HepG2 (cell line): ENCODE measurements at regions not wholly inside any gene's neighbourhood (a gene's known extent, or its start where the extent isn't known, plus 50 kb on each side); places are given as distances from the start of the nearest gene placed in this dataset.
A peak's percentile ranks its signal among the peaks of the same experiment; 100 is the strongest.

ENCODE experiments used
- ATAC-seq: fragments of 200-7000 bp; cut with Tn5 transposase; 3 replicates; pipeline ENCODE4 v1.9.1; 2020; ENCODE audit warnings: mild to moderate bottlenecking, moderate library complexity
- BruUV-seq: library from RNA; stranded (reverse); fragments of 400-500 nt; replicated peaks from 2 replicates; lab custom pipeline; 2021; lab: Mats Ljungman, UMichigan
- CTCF ChIA-PET: fragments of 300-600 bp; formaldehyde crosslinking; extraction: SDS; loops from one replicate; lab custom pipeline; 2021; ENCODE audit warnings: low total read pairs, inconsistent platforms, low intra/inter-chr PET ratio; lab: Yijun Ruan, JAX
- POLR2A ChIA-PET: fragments of 350-600 bp; sonication (Branson Sonifier 250); formaldehyde crosslinking; loops from one replicate; lab custom pipeline; 2020; ENCODE audit warnings: antibody characterized with exemption, inconsistent platforms; lab: Yijun Ruan, JAX
- DNase-seq: peaks from one replicate; pipeline ENCODE4 v3.0.0-alpha.2; 2015; ENCODE audit warnings: low spot score
- FAIRE-seq: peaks from 3 replicates; lab custom pipeline; 2011; peaks lifted over from hg19 to GRCh38; lab: Jason Lieb, UNC
- H2AFZ ChIP-seq: one replicate; pipeline ENCODE4 v1.6.1; 2011; ENCODE audit warnings: low read length, inconsistent platforms
- H3K27ac ChIP-seq: fragments of 300-600 bp; 3 replicates; pipeline ENCODE4 v1.8.0; 2011; ENCODE audit warnings: mixed run types, mild to moderate bottlenecking, mixed read lengths, low read length, inconsistent platforms; ENCODE audit not compliant: insufficient read depth; ENCODE audit errors: extremely low read length
- H3K27me3 ChIP-seq, 2 experiments: fragments of 200-600 bp in 1 of 2; 2 replicates in 1 of 2; 3 replicates in 1 of 2; pipeline versions ENCODE4 v1.6.0 to v1.8.0; 2011; ENCODE audit warnings: low read length in 2 of 2, mild to moderate bottlenecking in 2 of 2, moderate library complexity in 2 of 2, inconsistent platforms in 1 of 2; ENCODE audit not compliant: insufficient read depth in 2 of 2, control insufficient read depth in 1 of 2
- H3K36me3 ChIP-seq, 2 experiments: fragments of 200-600 bp in 1 of 2; replicated peaks in 1 of 2; 2 replicates in 1 of 2; 3 replicates in 1 of 2; pipeline versions ENCODE4 v1.5.1 to v1.8.0; 2011; ENCODE audit warnings: low read length in 2 of 2, inconsistent platforms in 1 of 2; ENCODE audit not compliant: insufficient read depth in 2 of 2, control insufficient read depth in 1 of 2
- H3K4me1 ChIP-seq: 2 replicates; pipeline ENCODE4 v1.5.1; 2012; ENCODE audit warnings: low read length, inconsistent platforms; ENCODE audit not compliant: insufficient read depth
- H3K4me2 ChIP-seq: 2 replicates; pipeline ENCODE4 v1.6.0; 2011; ENCODE audit warnings: low read depth, low read length, inconsistent platforms
- H3K4me3 ChIP-seq, 3 experiments: fragments of 200-600 bp in 1 of 3; sonication (generic), shearing (Covaris generic) in 1 of 3; replicated peaks in 1 of 3; 2 replicates each; pipeline ENCODE4 v1.5.1; 2011 to 2016; ENCODE audit warnings: low read length in 3 of 3, inconsistent platforms in 2 of 3, low read depth in 2 of 3, mild to moderate bottlenecking in 2 of 3, control low read depth in 1 of 3, mixed read lengths in 1 of 3; ENCODE audit not compliant: insufficient read depth in 1 of 3
- H3K79me2 ChIP-seq: one replicate; pipeline ENCODE4 v1.6.1; 2011; ENCODE audit warnings: low read length, inconsistent platforms; ENCODE audit not compliant: insufficient read depth
- H3K9ac ChIP-seq: 2 replicates; pipeline ENCODE4 v1.6.0; 2011; ENCODE audit warnings: mild to moderate bottlenecking, low read depth, low read length, inconsistent platforms; ENCODE audit not compliant: insufficient read depth
- H3K9me3 ChIP-seq: 2 replicates; pipeline ENCODE4 v1.5.1; 2012; ENCODE audit warnings: mild to moderate bottlenecking, low read length
- H4K20me1 ChIP-seq: 2 replicates; pipeline ENCODE4 v1.6.0; 2011; ENCODE audit warnings: inconsistent platforms, mild to moderate bottlenecking, low read length, moderate library complexity; ENCODE audit not compliant: insufficient read depth
- CREBL2 ChIP-seq: sonication (generic); formaldehyde crosslinking; IDR thresholded peaks from 2 replicates; pipeline ENCODE4 v1.8.1; 2023; ENCODE audit warnings: missing genetic modification reagents, mild to moderate bottlenecking, borderline replicate concordance
- EHMT2 ChIP-seq: fragments of 200-600 bp; sonication (generic); IDR thresholded peaks from 2 replicates; pipeline ENCODE4 v1.7.0; 2017; ENCODE audit warnings: antibody characterized with exemption, low read depth, low read length, borderline replicate concordance
- EZH2 ChIP-seq: conservative IDR thresholded peaks from 2 replicates; pipeline ENCODE4 v1.6.1; 2012; ENCODE audit warnings: mild to moderate bottlenecking, low read depth, low read length, moderate library complexity
- HOXA3 ChIP-seq: sonication (generic); formaldehyde crosslinking; IDR thresholded peaks from 2 replicates; pipeline ENCODE4 v1.5.0; 2020; ENCODE audit warnings: missing genetic modification reagents
- MEIS2 ChIP-seq: sonication (generic); formaldehyde crosslinking; IDR thresholded peaks from 2 replicates; pipeline ENCODE4 v1.9.0; 2021; ENCODE audit warnings: mild to moderate bottlenecking, missing genetic modification reagents
- PITX1 ChIP-seq: sonication (generic); formaldehyde crosslinking; IDR thresholded peaks from 2 replicates; pipeline ENCODE4 v1.5.1; 2020; ENCODE audit warnings: mild to moderate bottlenecking, missing genetic modification reagents
- SP4 ChIP-seq: sonication (generic); formaldehyde crosslinking; IDR thresholded peaks from 2 replicates; pipeline ENCODE4 v1.8.1; 2023; ENCODE audit warnings: mild to moderate bottlenecking, missing genetic modification reagents
- YEATS4 ChIP-seq: sonication (generic); formaldehyde crosslinking; IDR thresholded peaks from 2 replicates; pipeline ENCODE4 v1.4.0; 2020; ENCODE audit warnings: missing genetic modification reagents, borderline replicate concordance
- ZFY ChIP-seq: sonication (generic); formaldehyde crosslinking; IDR thresholded peaks from 2 replicates; pipeline ENCODE4 v1.4.0; 2020; ENCODE audit warnings: missing genetic modification reagents
- ZNF256 ChIP-seq: sonication (generic); formaldehyde crosslinking; conservative IDR thresholded peaks from 2 replicates; pipeline ENCODE4 v1.4.0; 2020; ENCODE audit warnings: missing genetic modification reagents
- ZNF431 ChIP-seq: sonication (generic); formaldehyde crosslinking; IDR thresholded peaks from 2 replicates; pipeline ENCODE4 v1.9.0; 2022; ENCODE audit warnings: missing genetic modification reagents, low read depth, mild to moderate bottlenecking, borderline replicate concordance
- WGBS: methylation state at CpG from one replicate; pipeline ENCODE4 v1.1.6; 2017; ENCODE audit warnings: low lambda C conversion rate; 5-methylcytosine and 5-hydroxymethylcytosine counted together
- in situ Hi-C: cut with HindIII; loops from 2 replicates; pipeline ENCODE4 v1.10.0; 2017; ENCODE audit warnings: low pct_unique_long_range_greater_than_20kb; ENCODE audit not compliant: extremely low pct_ligation_motif_present
- intact Hi-C: fragments of 100-400 bp; cut with micrococcal nuclease; formaldehyde crosslinking; loops from one replicate; pipeline ENCODE4 v1.10.0; 2022; ENCODE audit not compliant: unreplicated experiment

- no TSS peak for BruUV-seq
- ATAC-seq (peak; percentile 44; the same call in 2 of the 3 replicates), DNase-seq (no peak), FAIRE-seq (no peak)
- H2AFZ ChIP-seq: no peak overlapping the region
- 50% methylated on average over 9 of the region's 9 CpGs for WGBS
- no peaks in the 10 kb centered on the region for H3K9me3 ChIP-seq
- in situ Hi-C loops: loop anchor here (10.0 kb wide), 1 partner anchor 196 kb away; no protein-coding TSS in a partner anchor
- POLR2A ChIA-PET: interaction anchor here (0.7 kb wide), 1 partner anchor 10 kb away, joined by 3 read pairs; no protein-coding TSS in a partner anchor
- peak overlapping the region; percentile 59 for H3K4me2 ChIP-seq
- CTCF ChIA-PET: no interaction called here
- H3K4me3 ChIP-seq: 0 out of 6 replicates have a peak overlapping the region, but pooled peaks of 1 of the 3 experiments have one; percentile 14
- H3K27ac ChIP-seq: peak overlapping the region; percentile 31
- H3K27me3 ChIP-seq: no peaks in the 10 kb centered on the region
- no peak overlapping the region for H3K9ac ChIP-seq
- no peaks in the 10 kb centered on the region for H3K79me2 ChIP-seq
- TF ChIP-seq MEIS2 (peak; percentile 40; the same call in 1 of the 2 replicates), PITX1 (CRISPR knock-in tag) (0 out of 2 replicates have a peak, but pooled peaks have one; percentile 28), YEATS4 (CRISPR knock-in tag) (no peak), SP4 (CRISPR knock-in tag) (0 out of 2 replicates have a peak, but pooled peaks have one; percentile 23), HOXA3 (CRISPR knock-in tag) (0 out of 2 replicates have a peak, but pooled peaks have one; percentile 8), EHMT2 (0 out of 2 replicates have a peak, but pooled peaks have one; percentile 4), EZH2 (no peak), ZNF431 (CRISPR knock-in tag) (0 out of 2 replicates have a peak, but pooled peaks have one; percentile 55), CREBL2 (CRISPR knock-in tag) (no peak), ZFY (CRISPR knock-in tag) (peak; percentile 26), ZNF256 (CRISPR knock-in tag) (0 out of 2 replicates have a peak, but pooled peaks have one; percentile 17)
- TF ChIP-seq, all 625 proteins: peak for 8
- no peaks in the 10 kb centered on the region for H3K36me3 ChIP-seq
- intact Hi-C loops: loop anchor here (5.0 kb wide), 1 partner anchor 193 kb away; no protein-coding TSS in a partner anchor
- no peaks in the 10 kb centered on the region for H4K20me1 ChIP-seq
- peaks cover 63% of the 10 kb centered on the region for H3K4me1 ChIP-seq
These were observed 67.4 kb upstream of the F3 start for GRCh38 chr1:94608852-94609530.
